Fibroblast of upper back skin (primary cell): ENCODE measurements at regions not wholly inside any gene's neighbourhood (a gene's known extent, or its start where the extent isn't known, plus 50 kb on each side); places are given as distances from the start of the nearest gene placed in this dataset.

ENCODE experiments used
- DNase-seq: peaks from one replicate; pipeline ENCODE4 v3.0.0-alpha.2; 2013

- DNase-seq: no peak
These were observed 99.6 kb upstream of the INTU start for GRCh38 chr4:127533028-127533700.

- DNase-seq: no peak
These were observed 98.5 kb upstream of the INTU start for GRCh38 chr4:127534041-127534825.

- DNase-seq: no peak
These were observed 94.7 kb upstream of the INTU start for GRCh38 chr4:127538016-127538415.

- DNase-seq: no peak
These were observed 92.2 kb upstream of the INTU start for GRCh38 chr4:127540497-127541025.

- DNase-seq: no peak
These were observed 87.5 kb upstream of the INTU start for GRCh38 chr4:127545271-127545670.

- peak; percentile 42 for DNase-seq
These were observed 83.5 kb upstream of the INTU start for GRCh38 chr4:127548990-127549925.

- DNase-seq: no peak
These were observed 77.7 kb upstream of the INTU start for GRCh38 chr4:127555106-127555505.

GRCh38 chr4:127558088-127558487 lies 74.7 kb upstream of the INTU start:
- no peak for DNase-seq

- DNase-seq: no peak
These were observed 74.0 kb upstream of the INTU start for GRCh38 chr4:127558489-127559407.

GRCh38 chr4:127559981-127560380 lies 72.8 kb upstream of the INTU start:
- no peak for DNase-seq

- no peak for DNase-seq
These were observed 72.0 kb upstream of the INTU start for GRCh38 chr4:127560755-127561154.

- no peak for DNase-seq
These were observed 58.1 kb upstream of the INTU start for GRCh38 chr4:127574643-127575042.

- peak; percentile 11 for DNase-seq
These were observed 56.9 kb upstream of the INTU start for GRCh38 chr4:127575888-127576287.

- DNase-seq: no peak
These were observed 54.3 kb upstream of the INTU start for GRCh38 chr4:127578491-127578890.

- DNase-seq: no peak
These were observed 53.8 kb upstream of the INTU start for GRCh38 chr4:127578967-127579366.

- no peak for DNase-seq
These were observed 52.9 kb upstream of the INTU start for GRCh38 chr4:127579821-127580220.

- no peak for DNase-seq
These were observed 52.5 kb upstream of the INTU start for GRCh38 chr4:127580300-127580699.

GRCh38 chr4:127580891-127581290 lies 51.9 kb upstream of the INTU start:
- DNase-seq: no peak
